MCF 10A (cell line): ENCODE measurements at regions not wholly inside any gene's neighbourhood (a gene's known extent, or its start where the extent isn't known, plus 50 kb on each side); places are given as distances from the start of the nearest gene placed in this dataset.
"Not testable (repeated sequence)": the region's sequence is repeated elsewhere in the genome, so short reads cannot be mapped to it uniquely, and the experiment has no call there.

Experiments
- BruUV-seq: library from RNA; stranded (reverse); fragments of 400-500 nt; replicated peaks from 2 replicates; lab custom pipeline; 2021; lab: Mats Ljungman, UMichigan
- CTCF ChIA-PET: fragments of 300-600 bp; sonication (Branson Sonifier 250); formaldehyde crosslinking; extraction: SDS; loops from one replicate; lab custom pipeline; 2021; ENCODE audit warnings: antibody characterized with exemption, inconsistent platforms; lab: Yijun Ruan, JAX
- POLR2A ChIA-PET: fragments of 300-600, 350-650 bp; sonication (Branson Sonifier 250); formaldehyde crosslinking; extraction: SDS; loops from one replicate; lab custom pipeline; 2020; ENCODE audit warnings: antibody characterized with exemption, inconsistent platforms; lab: Yijun Ruan, JAX
- DNase-seq: peaks from one replicate; pipeline ENCODE4 v3.0.0-alpha.2; 2018; ENCODE audit not compliant: unreplicated experiment
- H3K27ac Mint-ChIP-seq: one replicate; pipeline ENCODE4 v1.8.0; 2022; ENCODE audit warnings: mild to moderate bottlenecking, low read depth, mixed read lengths; ENCODE audit not compliant: unreplicated experiment
- H3K27me3 Mint-ChIP-seq: one replicate; pipeline ENCODE4 v1.8.0; 2022; ENCODE audit warnings: mixed read lengths; ENCODE audit not compliant: insufficient read depth, unreplicated experiment
- H3K36me3 Mint-ChIP-seq: one replicate; pipeline ENCODE4 v1.8.0; 2022; ENCODE audit warnings: mild to moderate bottlenecking, moderate library complexity, mixed read lengths; ENCODE audit not compliant: insufficient read depth, unreplicated experiment
- H3K4me1 Mint-ChIP-seq: one replicate; pipeline ENCODE4 v1.8.0; 2022; ENCODE audit warnings: mixed read lengths; ENCODE audit not compliant: insufficient read depth, unreplicated experiment
- H3K4me3 Mint-ChIP-seq: one replicate; pipeline ENCODE4 v1.8.0; 2022; ENCODE audit warnings: mild to moderate bottlenecking, moderate library complexity, mixed read lengths; ENCODE audit not compliant: unreplicated experiment
- H3K9me3 Mint-ChIP-seq: one replicate; pipeline ENCODE4 v1.8.0; 2022; ENCODE audit warnings: mixed read lengths; ENCODE audit not compliant: unreplicated experiment
- intact Hi-C: fragments of 100-400 bp; cut with micrococcal nuclease; formaldehyde crosslinking; loops from 2 replicates; pipeline ENCODE4 v1.14.1; 2022
- TF ChIP-seq, protein P1 (sequence below): fragments of 200-600 bp; IDR thresholded peaks from one replicate; pipeline ENCODE4 v1.8.0; 2022; ENCODE audit warnings: antibody characterized with exemption, mild to moderate bottlenecking; ENCODE audit not compliant: unreplicated experiment

DNA sequence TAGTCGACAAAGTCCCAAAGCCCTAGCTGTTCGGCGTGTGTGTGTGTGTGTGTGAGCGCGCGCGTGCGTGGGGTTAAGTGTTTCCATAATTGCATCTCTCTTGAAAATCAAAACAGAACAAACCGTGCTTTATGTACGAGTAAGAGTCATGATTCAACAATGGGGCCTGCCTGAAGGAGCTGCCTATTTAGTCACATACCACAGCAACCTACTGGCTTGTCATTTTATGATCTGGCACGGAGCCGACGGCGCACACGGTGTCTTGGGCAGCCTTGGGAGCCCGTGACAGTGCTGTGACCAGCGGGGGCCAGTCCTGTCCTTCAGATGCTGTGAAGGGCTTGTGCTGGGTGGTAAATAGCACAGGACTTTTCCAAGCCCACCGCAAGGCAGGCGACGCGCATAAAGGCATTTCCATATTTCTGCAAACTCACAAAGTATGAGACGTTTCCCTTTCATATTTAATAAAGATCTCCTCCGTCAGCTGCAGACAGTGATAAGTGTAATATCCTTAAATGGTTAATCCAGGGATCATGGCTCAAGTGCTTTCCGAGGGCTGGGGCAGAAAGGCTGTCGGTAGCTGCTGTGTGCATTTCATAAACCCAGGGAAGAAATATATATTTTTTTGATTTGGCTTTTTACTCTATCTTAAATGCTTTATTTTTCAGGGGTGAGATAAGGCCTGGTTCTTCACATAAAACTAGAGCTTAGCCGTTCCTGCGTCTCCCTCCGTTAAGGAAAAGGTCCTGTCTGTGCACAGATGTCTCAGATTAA, 270.2 kb upstream of the IRX1 start:
- ChIA-PET POLR2A (no interaction called here), CTCF (interaction anchor here (0.7 kb wide), 1 partner anchor 272 kb away, joined by 3 read pairs; no protein-coding TSS in a partner anchor)
- intact Hi-C loops, result no loop called here
- Mint-ChIP-seq H3K4me1 (peaks cover 8% of the 10 kb centered on the region), H3K9me3 (no peaks in the 10 kb centered on the region), H3K27ac (peak overlapping the region; percentile 17), H3K27me3 (no peaks in the 10 kb centered on the region), H3K4me3 (no peak overlapping the region), H3K36me3 (no peaks in the 10 kb centered on the region)
- TF ChIP-seq, protein P1, sequence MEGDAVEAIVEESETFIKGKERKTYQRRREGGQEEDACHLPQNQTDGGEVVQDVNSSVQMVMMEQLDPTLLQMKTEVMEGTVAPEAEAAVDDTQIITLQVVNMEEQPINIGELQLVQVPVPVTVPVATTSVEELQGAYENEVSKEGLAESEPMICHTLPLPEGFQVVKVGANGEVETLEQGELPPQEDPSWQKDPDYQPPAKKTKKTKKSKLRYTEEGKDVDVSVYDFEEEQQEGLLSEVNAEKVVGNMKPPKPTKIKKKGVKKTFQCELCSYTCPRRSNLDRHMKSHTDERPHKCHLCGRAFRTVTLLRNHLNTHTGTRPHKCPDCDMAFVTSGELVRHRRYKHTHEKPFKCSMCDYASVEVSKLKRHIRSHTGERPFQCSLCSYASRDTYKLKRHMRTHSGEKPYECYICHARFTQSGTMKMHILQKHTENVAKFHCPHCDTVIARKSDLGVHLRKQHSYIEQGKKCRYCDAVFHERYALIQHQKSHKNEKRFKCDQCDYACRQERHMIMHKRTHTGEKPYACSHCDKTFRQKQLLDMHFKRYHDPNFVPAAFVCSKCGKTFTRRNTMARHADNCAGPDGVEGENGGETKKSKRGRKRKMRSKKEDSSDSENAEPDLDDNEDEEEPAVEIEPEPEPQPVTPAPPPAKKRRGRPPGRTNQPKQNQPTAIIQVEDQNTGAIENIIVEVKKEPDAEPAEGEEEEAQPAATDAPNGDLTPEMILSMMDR, result no peak
- DNase-seq, result peak; percentile 26
- no TSS peak for BruUV-seq

DNA sequence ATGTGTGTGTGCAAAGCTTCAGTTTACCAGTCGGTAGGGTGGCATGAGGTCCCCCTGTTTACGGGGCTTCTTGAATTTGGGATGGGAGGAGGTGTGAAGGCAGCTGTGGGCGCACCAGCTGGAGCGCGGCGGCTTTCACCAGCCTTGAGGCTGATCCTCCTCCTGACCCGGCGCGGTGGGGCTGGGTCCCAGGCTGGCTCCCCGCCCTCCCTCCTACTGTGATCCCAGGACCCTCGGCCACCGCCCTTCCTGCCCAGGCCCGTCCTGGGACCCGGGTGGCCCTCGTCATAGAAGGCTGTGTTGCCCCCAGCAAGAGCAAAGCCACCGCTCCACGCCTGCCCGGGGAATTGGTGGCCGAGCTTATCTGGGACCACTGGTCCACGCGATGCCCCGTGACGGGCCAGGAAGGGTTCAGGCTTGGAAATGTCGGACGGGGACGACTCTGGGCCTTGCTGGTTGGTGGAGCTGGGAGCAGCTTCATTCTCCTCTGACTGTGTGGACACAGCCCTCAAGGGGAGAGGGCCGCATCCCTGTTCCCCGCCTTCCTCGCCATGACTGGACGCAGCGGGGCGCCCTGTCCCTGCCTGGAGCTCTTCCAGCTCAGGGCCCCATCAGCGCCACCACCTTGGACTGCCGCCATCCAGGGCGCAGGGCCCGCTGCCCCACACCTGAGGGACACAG, 271.1 kb upstream of the IRX1 start:
- Mint-ChIP-seq H3K27ac (peak overlapping the region; percentile 17), H3K27me3 (no peaks in the 10 kb centered on the region), H3K36me3 (no peaks in the 10 kb centered on the region), H3K9me3 (no peaks in the 10 kb centered on the region), H3K4me1 (peaks cover 8% of the 10 kb centered on the region), H3K4me3 (no peak overlapping the region)
- POLR2A ChIA-PET, result no interaction called here
- BruUV-seq, result no TSS peak
- DNase-seq, result peak; percentile 11
- CTCF ChIA-PET, result interaction anchor here (0.7 kb wide), 1 partner anchor 273 kb away, joined by 3 read pairs; no protein-coding TSS in a partner anchor
- intact Hi-C loops, result no loop called here
- TF ChIP-seq, protein P1, result no peak

DNA sequence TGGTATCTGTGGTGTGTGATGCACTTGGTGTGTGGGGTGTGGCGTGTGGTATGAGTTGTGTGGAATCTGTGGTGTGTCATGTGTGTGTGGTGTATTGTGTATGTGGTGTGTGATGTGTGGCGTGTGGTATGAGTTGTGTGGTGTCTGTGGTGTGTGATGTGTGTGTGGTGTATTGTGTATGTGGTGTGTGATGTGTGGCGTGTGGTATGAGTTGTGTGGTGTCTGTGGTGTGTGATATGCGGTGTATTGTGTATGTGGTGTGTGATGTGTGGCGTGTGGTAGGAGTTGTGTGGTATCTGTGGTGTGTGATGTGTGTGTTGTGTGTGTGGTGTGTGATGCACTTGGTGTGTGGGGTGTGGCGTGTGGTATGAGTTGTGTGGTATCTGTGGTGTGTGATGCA, 271.7 kb upstream of the IRX1 start:
- H3K4me1 Mint-ChIP-seq, intact Hi-C loops, H3K27ac Mint-ChIP-seq, H3K9me3 Mint-ChIP-seq, POLR2A ChIA-PET, BruUV-seq, H3K27me3 Mint-ChIP-seq, CTCF ChIA-PET, DNase-seq, H3K36me3 Mint-ChIP-seq, H3K4me3 Mint-ChIP-seq: not testable (repeated sequence)

DNA sequence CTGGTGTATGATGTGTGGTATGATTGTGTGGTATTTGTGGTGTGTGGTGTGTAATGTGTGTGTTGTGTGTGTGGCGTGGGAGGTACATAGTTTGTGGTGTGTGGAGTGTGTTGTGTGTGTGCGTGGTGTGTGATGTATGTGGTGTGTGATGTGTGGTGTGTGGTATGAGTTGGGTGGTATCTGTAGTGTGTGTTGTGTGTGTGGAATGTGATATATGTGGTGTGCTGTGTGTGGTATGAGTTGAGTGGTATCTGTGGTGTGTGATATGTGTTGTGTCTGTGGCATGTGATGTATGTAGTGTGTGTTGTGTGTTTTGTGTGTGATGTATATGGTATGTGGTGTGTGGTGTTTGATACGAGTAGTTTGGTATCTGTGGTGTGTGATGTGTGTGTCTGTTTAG, 272.5 kb upstream of the IRX1 start:
- ChIA-PET CTCF (no interaction called here), POLR2A (no interaction called here)
- Mint-ChIP-seq H3K27ac (no peak overlapping the region), H3K4me1 (peaks cover 8% of the 10 kb centered on the region), H3K9me3 (no peaks in the 10 kb centered on the region), H3K36me3 (no peaks in the 10 kb centered on the region), H3K27me3 (no peaks in the 10 kb centered on the region), H3K4me3 (no peak overlapping the region)
- TF ChIP-seq, protein P1, result no peak
- no peak for DNase-seq
- BruUV-seq, result no TSS peak
- intact Hi-C loops, result no loop called here
